HG02588 (cell line): ENCODE measurements at regions not wholly inside any gene's neighbourhood (a gene's known extent, or its start where the extent isn't known, plus 50 kb on each side); places are given as distances from the start of the nearest gene placed in this dataset.
A peak's percentile ranks its signal among the peaks of the same experiment; 100 is the strongest.

ENCODE experiments used
- ATAC-seq: cut with Tn5 transposase; IDR thresholded peaks from one replicate; pipeline ENCODE4 v1.9.1; 2021; ENCODE audit warnings: mild to moderate bottlenecking, moderate library complexity; ENCODE audit not compliant: unreplicated experiment

GRCh38 chr7:148472406-148472805 is 118.2 kb upstream of the C7orf33 start:
- ATAC-seq: no peak

DNA sequence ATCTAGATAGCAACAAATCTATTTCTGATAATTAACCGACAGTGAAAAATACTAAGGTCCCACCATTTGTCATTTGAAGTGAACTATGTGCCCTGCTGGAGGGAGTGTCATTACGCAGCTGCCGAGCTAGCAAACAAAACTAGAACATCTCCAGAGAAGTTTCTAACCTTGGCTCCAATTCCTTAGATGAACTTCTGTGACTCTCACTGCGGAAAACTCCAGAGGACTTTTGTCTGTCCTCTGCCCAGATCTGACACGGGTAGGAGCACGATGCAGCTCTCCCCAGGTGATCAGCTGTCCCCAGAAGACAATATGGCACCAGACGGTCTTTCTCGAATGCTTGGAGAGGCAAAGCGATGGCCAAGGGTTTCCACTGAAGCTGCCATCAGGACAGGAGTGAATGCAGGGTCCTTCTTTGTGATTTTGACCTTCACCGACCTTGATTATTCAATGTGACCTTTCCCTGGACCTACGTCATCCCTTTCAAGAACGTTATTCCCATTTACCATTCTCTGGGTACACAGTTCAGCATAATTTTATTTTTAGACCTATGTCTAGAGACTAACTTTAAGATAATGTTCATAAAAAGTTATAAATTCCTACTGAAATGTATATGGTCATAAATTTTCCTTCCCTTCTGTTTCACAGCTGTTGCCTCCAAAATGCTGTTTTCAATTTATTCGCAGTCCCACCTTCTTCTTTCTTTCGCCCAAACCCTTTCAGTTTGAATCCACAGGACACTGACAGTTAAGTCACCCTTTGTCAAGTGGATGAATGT is 116.7 kb upstream of the C7orf33 start:
- ATAC-seq: no peak

DNA sequence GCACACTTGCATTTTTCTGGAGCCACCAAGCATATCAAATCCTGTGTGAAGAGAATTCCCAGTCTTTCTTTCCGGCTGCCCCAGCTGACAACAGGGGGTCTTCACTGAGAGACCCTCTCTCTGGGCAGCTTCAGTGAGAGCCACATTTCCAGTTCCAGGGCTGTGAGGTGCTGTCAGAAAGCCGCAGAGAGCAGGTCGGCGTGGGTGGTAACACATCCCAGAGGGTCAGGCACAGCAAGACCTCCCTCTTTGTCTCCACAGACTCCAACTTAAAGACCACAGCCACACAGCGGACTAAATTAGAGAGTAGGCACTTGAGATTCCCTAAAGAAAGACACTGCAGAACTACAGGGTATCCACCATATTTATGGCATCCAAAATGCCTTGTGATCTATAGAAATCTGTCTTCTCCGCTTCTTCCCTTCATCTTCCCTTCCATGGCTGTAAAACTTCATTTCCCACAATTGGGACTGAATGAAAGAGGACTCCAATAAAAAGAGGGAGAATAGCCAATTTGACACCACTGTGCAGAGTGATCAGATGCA is 116.0 kb upstream of the C7orf33 start:
- ATAC-seq: no peak

DNA sequence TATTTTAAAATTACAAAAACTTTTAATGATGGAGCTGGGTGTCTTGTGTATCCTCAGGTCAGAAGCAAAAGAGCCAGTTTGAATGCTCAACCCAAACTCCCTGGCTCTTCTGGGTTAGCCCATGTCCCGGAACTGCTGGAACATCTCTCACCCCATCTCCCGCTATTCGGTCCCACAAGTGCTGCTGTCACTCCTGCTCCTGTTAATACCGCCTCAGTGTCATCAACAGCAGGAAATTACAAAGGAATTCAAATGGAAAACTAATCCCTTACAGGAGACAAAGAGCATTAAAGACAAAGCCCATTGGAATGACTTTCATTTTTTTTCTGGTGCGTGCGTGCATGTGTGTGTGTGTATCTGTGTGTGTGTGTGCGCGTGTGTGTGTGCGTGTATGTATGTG is 112.0 kb upstream of the C7orf33 start:
- no peak for ATAC-seq

GRCh38 chr7:148480479-148481146 is 110.0 kb upstream of the C7orf33 start:
- ATAC-seq: no peak

DNA sequence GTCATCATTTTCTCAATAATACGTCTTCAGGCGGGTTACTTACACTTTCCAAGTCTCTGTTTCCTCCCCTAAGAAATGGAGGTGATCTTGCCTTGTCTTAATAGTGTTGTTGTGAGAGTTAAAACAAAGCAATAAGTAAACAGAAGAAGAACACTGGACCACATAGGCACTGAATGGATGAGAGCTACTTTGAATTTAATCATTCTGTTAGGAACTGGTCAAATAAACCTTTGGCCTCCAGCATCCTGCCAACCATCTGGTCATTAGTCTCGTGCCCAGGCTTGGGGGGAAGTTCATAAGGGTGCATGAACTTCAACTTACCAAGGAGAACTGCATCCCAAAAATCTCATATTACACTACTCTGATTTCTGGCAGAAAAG is 109.4 kb upstream of the C7orf33 start:
- ATAC-seq: no peak

DNA sequence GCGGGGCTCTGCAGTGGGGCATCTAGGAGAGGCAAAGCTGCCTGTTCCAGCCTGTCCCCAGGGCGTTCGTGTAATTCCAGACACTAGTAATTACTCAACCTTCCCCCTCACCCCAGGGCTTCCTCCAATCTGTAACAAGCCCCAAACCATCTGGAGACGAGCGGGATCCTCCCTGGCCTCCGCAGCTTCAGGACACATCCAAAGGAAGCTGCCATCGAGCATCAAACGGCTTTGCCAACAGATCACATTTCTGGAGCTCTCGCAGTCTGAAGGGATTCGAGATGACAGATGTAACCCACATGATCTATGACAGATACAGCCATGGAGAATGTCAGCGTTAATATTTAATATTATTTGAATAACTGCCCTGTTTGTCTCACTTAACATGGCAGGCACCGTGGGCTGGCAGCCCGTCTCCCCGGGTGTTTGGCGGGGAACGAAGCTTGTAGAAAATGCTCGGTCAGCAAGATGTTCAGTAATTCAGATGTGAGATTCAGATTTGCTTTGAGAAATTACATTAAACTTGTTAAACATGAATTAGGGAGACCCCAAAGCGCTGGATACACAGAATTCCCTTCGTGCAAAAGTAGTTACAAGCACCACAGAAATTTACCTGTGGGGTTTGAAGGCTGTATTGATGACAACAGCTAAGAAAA is 108.5 kb upstream of the C7orf33 start:
- no peak for ATAC-seq

GRCh38 chr7:148483515-148484308 is 106.9 kb upstream of the C7orf33 start:
- no peak for ATAC-seq

DNA sequence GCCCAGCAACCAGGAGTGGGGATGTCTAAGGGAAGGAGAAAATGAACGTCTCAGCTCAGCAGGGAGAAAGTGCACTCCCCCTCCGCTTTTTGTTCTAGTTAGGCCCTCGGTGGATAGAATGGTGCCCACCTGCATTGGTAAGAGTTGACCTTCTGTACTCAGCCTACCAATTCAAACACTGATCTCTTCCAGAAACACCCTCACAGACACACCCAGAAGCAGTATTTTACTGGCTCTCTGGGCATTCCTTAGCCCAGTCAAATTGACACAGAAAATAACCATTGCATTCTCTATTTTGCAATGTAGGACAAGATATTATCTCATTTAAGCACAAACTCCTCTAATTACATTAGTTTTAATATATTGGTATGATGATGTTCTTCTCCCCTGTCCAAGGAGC is 106.1 kb upstream of the C7orf33 start:
- ATAC-seq: no peak

DNA sequence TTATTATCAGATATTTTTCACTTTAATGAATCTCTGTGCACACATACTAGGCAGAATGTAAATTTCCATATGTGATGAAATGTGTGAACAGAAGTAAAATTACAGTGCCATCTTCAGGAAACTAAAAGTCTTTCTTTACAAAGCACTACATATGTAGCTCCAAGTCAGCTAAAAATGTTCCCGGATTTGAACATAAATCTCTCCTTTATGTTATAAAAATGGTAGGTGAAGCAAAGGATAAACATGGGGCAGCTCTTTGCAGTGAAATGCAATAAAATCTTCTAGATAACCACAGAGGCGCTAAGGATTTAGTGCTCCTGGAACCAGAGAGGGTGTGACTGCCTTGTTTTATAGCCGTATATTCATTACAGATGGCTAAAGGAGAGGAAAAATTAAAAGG is 104.9 kb upstream of the C7orf33 start:
- no peak for ATAC-seq

DNA sequence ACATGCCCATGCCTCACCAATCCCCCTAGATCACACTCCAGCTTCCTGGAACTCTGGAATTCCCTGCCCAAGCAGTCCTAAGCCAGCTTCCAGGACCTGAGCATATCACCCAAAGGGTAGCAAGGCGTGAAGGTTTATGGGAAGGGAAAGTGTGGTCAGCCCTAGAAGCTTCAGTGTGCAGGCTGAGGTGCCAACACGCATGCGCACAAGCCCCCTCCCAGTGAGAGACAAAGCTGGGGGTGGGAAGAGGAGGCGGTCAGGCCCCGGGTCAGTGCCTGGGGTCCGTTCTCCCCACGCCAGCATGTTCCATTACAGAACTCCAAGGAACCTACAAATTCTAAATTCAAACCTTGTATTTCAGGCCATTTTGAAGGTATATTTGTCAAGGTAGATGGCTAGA is 103.6 kb upstream of the C7orf33 start:
- ATAC-seq: no peak

DNA sequence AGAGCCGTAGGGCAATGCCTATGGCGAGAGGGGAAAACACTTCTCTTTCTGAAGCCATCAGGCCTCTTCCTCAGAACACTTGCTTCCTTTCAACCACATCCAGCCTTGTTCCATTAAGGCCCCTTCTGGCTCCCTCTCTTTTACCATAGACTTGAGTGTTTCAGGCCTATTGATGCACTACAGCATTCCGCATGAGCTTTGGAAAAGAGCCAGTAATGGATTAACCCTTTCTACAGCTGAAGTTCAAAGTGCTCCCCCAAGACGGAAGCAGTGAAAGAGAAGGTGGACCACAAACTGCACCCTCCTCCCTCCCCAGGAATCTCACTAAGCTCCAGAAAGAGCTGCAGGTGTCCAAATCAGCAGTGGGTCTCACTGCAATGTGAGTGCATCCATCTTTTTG is 102.7 kb upstream of the C7orf33 start:
- ATAC-seq: no peak

- ATAC-seq: no peak
These were observed 100.9 kb upstream of the C7orf33 start for GRCh38 chr7:148489678-148490077.

DNA sequence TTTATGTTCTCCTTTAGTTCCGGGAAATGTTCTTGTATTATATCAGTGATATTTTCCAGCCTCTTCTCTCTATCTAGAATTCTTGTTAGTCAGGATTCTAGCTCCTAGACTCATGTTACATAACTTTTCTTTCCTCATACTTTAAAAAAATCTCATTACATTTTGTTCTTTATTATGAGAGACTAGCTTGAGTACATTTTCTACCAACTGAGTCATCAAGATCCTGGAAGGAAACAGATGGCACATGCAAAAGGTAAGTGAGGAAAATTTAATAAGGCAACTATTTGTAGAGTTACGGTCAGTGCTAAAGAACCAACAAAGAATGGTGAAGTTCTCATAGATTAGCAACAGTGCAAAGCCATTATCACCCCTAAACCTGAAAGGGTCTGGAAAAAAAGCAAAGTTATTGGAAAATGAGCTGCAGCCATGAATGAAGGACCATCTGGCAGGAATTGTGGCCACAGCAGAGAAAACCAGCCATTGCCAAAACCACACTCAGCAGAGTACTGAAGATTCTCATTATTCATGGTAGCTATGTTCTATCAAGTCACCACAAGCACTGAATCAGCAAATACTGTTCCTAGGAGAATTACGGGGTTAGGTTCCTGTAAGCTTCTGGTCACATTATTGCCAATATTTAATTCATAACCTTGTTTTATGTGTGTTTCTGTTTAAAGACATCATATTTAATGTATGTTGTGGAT is 98.3 kb upstream of the C7orf33 start:
- no peak for ATAC-seq

DNA sequence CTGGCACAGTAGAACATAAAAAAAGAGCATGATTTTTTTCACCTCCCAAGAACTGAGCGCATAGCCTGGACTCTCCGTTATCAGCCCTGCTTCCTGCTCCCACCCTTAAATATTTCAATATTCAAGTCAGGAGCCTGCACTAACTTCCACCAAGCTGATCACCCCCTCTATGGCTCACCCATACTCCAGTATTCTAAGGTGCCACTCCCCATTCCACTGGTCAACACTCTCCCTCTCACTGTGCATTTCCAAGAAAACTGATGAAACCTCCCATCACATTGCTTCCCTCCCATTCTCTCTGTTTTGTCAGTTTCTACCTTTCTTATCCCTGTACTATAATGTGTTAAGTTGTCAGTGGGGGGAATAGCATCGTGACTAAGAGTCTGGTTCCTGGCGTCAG is 95.0 kb upstream of the C7orf33 start:
- no peak for ATAC-seq

GRCh38 chr7:148500978-148501377 is 89.6 kb upstream of the C7orf33 start:
- ATAC-seq: no peak

GRCh38 chr7:148503900-148504487 is 86.6 kb upstream of the C7orf33 start:
- no peak for ATAC-seq

GRCh38 chr7:148505645-148506375 is 84.8 kb upstream of the C7orf33 start:
- no peak for ATAC-seq

DNA sequence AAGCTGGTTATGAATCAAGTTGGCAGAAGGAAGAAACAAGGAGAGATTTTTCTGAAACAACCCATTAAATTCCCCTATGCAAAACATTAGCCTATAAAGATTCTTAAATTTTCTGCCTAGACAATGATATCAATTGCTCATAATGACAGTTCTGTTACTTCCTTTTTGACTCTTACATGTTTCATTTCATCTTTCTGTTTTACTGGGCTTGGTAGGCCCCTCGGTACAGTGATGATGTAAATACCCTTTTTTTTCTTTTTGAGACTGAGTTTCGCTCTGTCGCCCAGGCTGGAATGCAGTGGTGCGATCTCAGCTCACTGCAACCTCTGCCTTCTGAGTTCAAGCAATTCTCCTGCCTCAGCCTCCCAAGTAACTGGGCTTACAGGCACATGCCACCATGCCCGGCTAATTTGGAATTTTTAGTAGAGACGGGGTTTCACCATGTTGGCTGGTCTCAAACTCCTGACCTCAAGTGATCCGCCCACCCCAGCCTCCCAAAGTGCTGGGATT is 83.4 kb upstream of the C7orf33 start:
- ATAC-seq: peak; percentile 98
